ENCODE measurements at regions not wholly inside any gene's neighbourhood (a gene's known extent, or its start where the extent isn't known, plus 50 kb on each side); places are given as distances from the start of the nearest gene placed in this dataset.

- TF ChIP-seq, protein P1, sequence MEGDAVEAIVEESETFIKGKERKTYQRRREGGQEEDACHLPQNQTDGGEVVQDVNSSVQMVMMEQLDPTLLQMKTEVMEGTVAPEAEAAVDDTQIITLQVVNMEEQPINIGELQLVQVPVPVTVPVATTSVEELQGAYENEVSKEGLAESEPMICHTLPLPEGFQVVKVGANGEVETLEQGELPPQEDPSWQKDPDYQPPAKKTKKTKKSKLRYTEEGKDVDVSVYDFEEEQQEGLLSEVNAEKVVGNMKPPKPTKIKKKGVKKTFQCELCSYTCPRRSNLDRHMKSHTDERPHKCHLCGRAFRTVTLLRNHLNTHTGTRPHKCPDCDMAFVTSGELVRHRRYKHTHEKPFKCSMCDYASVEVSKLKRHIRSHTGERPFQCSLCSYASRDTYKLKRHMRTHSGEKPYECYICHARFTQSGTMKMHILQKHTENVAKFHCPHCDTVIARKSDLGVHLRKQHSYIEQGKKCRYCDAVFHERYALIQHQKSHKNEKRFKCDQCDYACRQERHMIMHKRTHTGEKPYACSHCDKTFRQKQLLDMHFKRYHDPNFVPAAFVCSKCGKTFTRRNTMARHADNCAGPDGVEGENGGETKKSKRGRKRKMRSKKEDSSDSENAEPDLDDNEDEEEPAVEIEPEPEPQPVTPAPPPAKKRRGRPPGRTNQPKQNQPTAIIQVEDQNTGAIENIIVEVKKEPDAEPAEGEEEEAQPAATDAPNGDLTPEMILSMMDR (IDR thresholded peaks at IDR 0.05 in 4 of 5, conservative IDR thresholded peaks at IDR 0.05 in 1 of 5), result no peak
- no peak for TF ChIP-seq POLR2A (IDR thresholded peaks at IDR 0.05)
Observed at GRCh38 chr19:29266001-29266400, 53.0 kb upstream of the UQCRFS1 start.

Data from gastrocnemius medialis (tissue), 4 donors.